ENCODE measurements at regions not wholly inside any gene's neighbourhood (a gene's known extent, or its start where the extent isn't known, plus 50 kb on each side); places are given as distances from the start of the nearest gene placed in this dataset.

GRCh38 chr14:27372771-27373170 is 774.9 kb upstream of the NOVA1 start:
- Mint-ChIP-seq H3K4me3 (no peak overlapping the region), H3K27me3 (no peaks in the 10 kb centered on the region), H3K4me1 (no peaks in the 10 kb centered on the region), H3K27ac (no peak overlapping the region), H3K9me3 (ENCODE audit: insufficient read depth) (peaks cover 2% of the 10 kb centered on the region)
- POLR2A ChIA-PET: no interaction called here
- no peak for TF ChIP-seq CTCF (IDR thresholded peaks at IDR 0.05)
- TF ChIP-seq EZH2 (IDR thresholded peaks at IDR 0.05; ENCODE audit: borderline replicate concordance, insufficient read depth, low read depth, low read length, poor library complexity, severe bottlenecking): no peak
- CTCF ChIA-PET: interaction anchor here (0.6 kb wide), 1 partner anchor 11 kb away, joined by 3 read pairs; no protein-coding TSS in a partner anchor
- no peak overlapping the region for H3K4me2 ChIP-seq (replicated peaks; ENCODE audit: low read depth, low read length, poor library complexity, severe bottlenecking)
- H3K4me3 ChIP-seq (ENCODE audit: control extremely low read depth in 1 of 5, extremely low read depth in 1 of 5, insufficient read depth in 1 of 5, low read depth in 2 of 5, low read length in 4 of 5): no peak overlapping the region
- no peaks in the 10 kb centered on the region for H3K9me3 ChIP-seq (ENCODE audit: control extremely low read depth in 1 of 3, control insufficient read depth in 2 of 3, insufficient read depth in 1 of 3, low read length in 2 of 3)
- H3K4me1 ChIP-seq (ENCODE audit: control insufficient read depth in 2 of 2, insufficient read depth in 2 of 2, low read length in 2 of 2): no peaks in the 10 kb centered on the region
- H2AFZ ChIP-seq (ENCODE audit: insufficient read depth, low read depth, low read length, poor library complexity, severe bottlenecking): no peak overlapping the region
- no peaks in the 10 kb centered on the region for H3K79me2 ChIP-seq (ENCODE audit: control insufficient read depth, insufficient read depth, low read length)
- H3K9ac ChIP-seq (ENCODE audit: low read length): no peak overlapping the region
- no peaks in the 10 kb centered on the region for H4K20me1 ChIP-seq (ENCODE audit: control insufficient read depth, insufficient read depth, low read length, poor library complexity, severe bottlenecking)
- ATAC-seq (ENCODE audit: low read depth) (no peak), DNase-seq (no peak)
- no peaks in the 10 kb centered on the region for H3K36me3 ChIP-seq (replicated peaks in 1 of 2; ENCODE audit: control extremely low read depth in 1 of 2, control insufficient read depth in 1 of 2, extremely low read depth in 1 of 2, insufficient read depth in 2 of 2, low read length in 1 of 2)
- no peaks in the 10 kb centered on the region for H3K27me3 ChIP-seq (replicated peaks in 1 of 4; ENCODE audit: control extremely low read depth in 1 of 4, control insufficient read depth in 3 of 4, insufficient read depth in 4 of 4, low read length in 3 of 4)
- no peak overlapping the region for H3K27ac ChIP-seq (ENCODE audit: low read length in 2 of 2)
- intact Hi-C loops (cut with micrococcal nuclease): no loop called here

GRCh38 chr14:27384124-27384523 is 786.3 kb upstream of the NOVA1 start:
- 90% methylated on average over 2 of the region's 9 CpGs for WGBS (ENCODE audit: insufficient coverage)
- no peaks in the 10 kb centered on the region for H4K20me1 ChIP-seq (ENCODE audit: control insufficient read depth, insufficient read depth, low read length, poor library complexity, severe bottlenecking)
- POLR2A ChIA-PET: no interaction called here
- no peaks in the 10 kb centered on the region for H3K79me2 ChIP-seq (ENCODE audit: control insufficient read depth, insufficient read depth, low read length)
- no peak overlapping the region for H3K9ac ChIP-seq (ENCODE audit: low read length)
- no peaks in the 10 kb centered on the region for H3K36me3 ChIP-seq (replicated peaks in 1 of 2; ENCODE audit: control extremely low read depth in 1 of 2, control insufficient read depth in 1 of 2, extremely low read depth in 1 of 2, insufficient read depth in 2 of 2, low read length in 1 of 2)
- TF ChIP-seq EZH2 (IDR thresholded peaks at IDR 0.05; ENCODE audit: borderline replicate concordance, insufficient read depth, low read depth, low read length, poor library complexity, severe bottlenecking): no peak
- H3K4me1 ChIP-seq (ENCODE audit: control insufficient read depth in 2 of 2, insufficient read depth in 2 of 2, low read length in 2 of 2): no peaks in the 10 kb centered on the region
- H3K4me2 ChIP-seq (replicated peaks; ENCODE audit: low read depth, low read length, poor library complexity, severe bottlenecking): no peak overlapping the region
- H3K9me3 ChIP-seq (ENCODE audit: control extremely low read depth in 1 of 3, control insufficient read depth in 2 of 3, insufficient read depth in 1 of 3, low read length in 2 of 3): peaks cover 0 to 3% (median 0%) of the 10 kb centered on the region in 3 donors
- H3K9me3 Mint-ChIP-seq (ENCODE audit: insufficient read depth): no peaks in the 10 kb centered on the region
- H2AFZ ChIP-seq (ENCODE audit: insufficient read depth, low read depth, low read length, poor library complexity, severe bottlenecking): no peak overlapping the region
- CTCF ChIA-PET: no interaction called here
- H3K27ac Mint-ChIP-seq: no peak overlapping the region
- H3K4me1 Mint-ChIP-seq: no peaks in the 10 kb centered on the region
- intact Hi-C loops (cut with micrococcal nuclease): no loop called here
- H3K4me3 Mint-ChIP-seq: no peak overlapping the region
- H3K27me3 Mint-ChIP-seq: no peaks in the 10 kb centered on the region
- H3K27me3 ChIP-seq (replicated peaks in 1 of 4; ENCODE audit: control extremely low read depth in 1 of 4, control insufficient read depth in 3 of 4, insufficient read depth in 4 of 4, low read length in 3 of 4): no peaks in the 10 kb centered on the region
- no peak overlapping the region for H3K27ac ChIP-seq (ENCODE audit: low read length in 2 of 2)
- DNase-seq (no peak), ATAC-seq (ENCODE audit: low read depth) (no peak)
- H3K4me3 ChIP-seq (ENCODE audit: control extremely low read depth in 1 of 5, extremely low read depth in 1 of 5, insufficient read depth in 1 of 5, low read depth in 2 of 5, low read length in 4 of 5): no peak overlapping the region
